H9 (cell line): ENCODE measurements at regions not wholly inside any gene's neighbourhood (a gene's known extent, or its start where the extent isn't known, plus 50 kb on each side); places are given as distances from the start of the nearest gene placed in this dataset.

Experiments
- DNase-seq: peaks from one replicate; pipeline ENCODE4 v3.0.0-alpha.2; 2017
- H2AFZ ChIP-seq: one replicate; pipeline ENCODE4 v1.6.1; 2013; ENCODE audit warnings: mild to moderate bottlenecking, low read length, control low read depth, moderate library complexity
- H2AK5ac ChIP-seq: 2 replicates; pipeline ENCODE4 v1.6.1; 2013; ENCODE audit warnings: low read length, control low read depth, mixed read lengths; ENCODE audit not compliant: insufficient read length
- H2BK120ac ChIP-seq: one replicate; pipeline ENCODE4 v1.6.1; 2013; ENCODE audit warnings: low read depth, mild to moderate bottlenecking, low read length, control low read depth, inconsistent platforms; ENCODE audit not compliant: poor library complexity, severe bottlenecking
- H2BK12ac ChIP-seq: 2 replicates; pipeline ENCODE4 v1.6.1; 2013; ENCODE audit warnings: low read length, control low read depth, mixed read lengths, low read depth; ENCODE audit not compliant: insufficient read length
- H2BK15ac ChIP-seq: 2 replicates; pipeline ENCODE4 v1.6.1; 2013; ENCODE audit warnings: low read depth, low read length, control low read depth
- H2BK20ac ChIP-seq: one replicate; pipeline ENCODE4 v1.6.1; 2013; ENCODE audit warnings: low read depth, mild to moderate bottlenecking, low read length, control low read depth, inconsistent platforms; ENCODE audit not compliant: poor library complexity, severe bottlenecking
- H2BK5ac ChIP-seq: 2 replicates; pipeline ENCODE4 v1.6.1; 2013; ENCODE audit warnings: low read length, control low read depth, mixed read lengths; ENCODE audit not compliant: insufficient read length
- H3K14ac ChIP-seq: 2 replicates; pipeline ENCODE4 v1.6.1; 2013; ENCODE audit warnings: low read length, control low read depth; ENCODE audit not compliant: insufficient read depth
- H3K18ac ChIP-seq: 2 replicates; pipeline ENCODE4 v1.6.1; 2013; ENCODE audit warnings: low read depth, mild to moderate bottlenecking, mixed read lengths, low read length, control low read depth; ENCODE audit not compliant: insufficient read length
- H3K23ac ChIP-seq: 2 replicates; pipeline ENCODE4 v1.6.1; 2013; ENCODE audit warnings: low read length, control low read depth, mixed read lengths, low read depth; ENCODE audit not compliant: insufficient read length
- H3K23me2 ChIP-seq: 2 replicates; pipeline ENCODE4 v1.6.1; 2013; ENCODE audit warnings: low read depth, mild to moderate bottlenecking, mixed read lengths, low read length, control low read depth; ENCODE audit not compliant: insufficient read length, poor library complexity, severe bottlenecking
- H3K27ac ChIP-seq: 2 replicates; pipeline ENCODE4 v1.5.1; 2013; ENCODE audit warnings: low read length, control low read depth, mixed read lengths, low read depth; ENCODE audit not compliant: insufficient read length
- H3K27me3 ChIP-seq: 2 replicates; pipeline ENCODE4 v1.6.1; 2013; ENCODE audit warnings: low read length, control low read depth, inconsistent platforms; ENCODE audit not compliant: insufficient read depth
- H3K4ac ChIP-seq: 2 replicates; pipeline ENCODE4 v1.6.1; 2013; ENCODE audit warnings: low read depth, mild to moderate bottlenecking, control low read depth, inconsistent platforms, low read length, moderate library complexity
- H3K4me1 ChIP-seq: 2 replicates; pipeline ENCODE4 v1.6.1; 2013; ENCODE audit warnings: low read length, control low read depth, inconsistent platforms; ENCODE audit not compliant: insufficient read depth
- H3K4me2 ChIP-seq: 2 replicates; pipeline ENCODE4 v1.6.1; 2013; ENCODE audit warnings: low read length, control low read depth, mixed read lengths; ENCODE audit not compliant: insufficient read length, insufficient read depth
- H3K56ac ChIP-seq: 2 replicates; pipeline ENCODE4 v1.6.1; 2013; ENCODE audit warnings: low read depth, mild to moderate bottlenecking, mixed read lengths, low read length, control low read depth; ENCODE audit not compliant: insufficient read length
- H3K79me1 ChIP-seq: 2 replicates; pipeline ENCODE4 v1.6.1; 2013; ENCODE audit warnings: low read depth, mild to moderate bottlenecking, moderate library complexity, low read length, control low read depth, inconsistent platforms; ENCODE audit not compliant: insufficient read depth, poor library complexity, severe bottlenecking
- H3K79me2 ChIP-seq: 2 replicates; pipeline ENCODE4 v1.6.1; 2013; ENCODE audit warnings: low read length, control low read depth, inconsistent platforms; ENCODE audit not compliant: insufficient read depth
- H3K9ac ChIP-seq: 2 replicates; pipeline ENCODE4 v1.6.1; 2013; ENCODE audit warnings: low read length, control low read depth, mixed read lengths; ENCODE audit not compliant: insufficient read length; ENCODE audit errors: extremely low read depth
- H3K9me3 ChIP-seq: one replicate; pipeline ENCODE4 v1.6.1; 2013; ENCODE audit warnings: low read depth, low read length, inconsistent platforms; ENCODE audit not compliant: control insufficient read depth
- H3T11ph ChIP-seq: one replicate; pipeline ENCODE4 v1.6.1; 2013; ENCODE audit warnings: mild to moderate bottlenecking, low read length, control low read depth, inconsistent platforms
- H4K20me1 ChIP-seq: one replicate; pipeline ENCODE4 v1.6.1; 2013; ENCODE audit not compliant: control insufficient read depth, insufficient read length, insufficient read depth
- H4K5ac ChIP-seq: 2 replicates; pipeline ENCODE4 v1.6.1; 2013; ENCODE audit warnings: low read depth, mild to moderate bottlenecking, mixed read lengths, low read length, control low read depth; ENCODE audit not compliant: insufficient read length
- H4K8ac ChIP-seq: replicated peaks from 2 replicates; pipeline ENCODE4 v1.6.1; 2013; ENCODE audit warnings: low read length, control low read depth, mixed read lengths, low read depth; ENCODE audit not compliant: insufficient read length
- H4K91ac ChIP-seq: 2 replicates; pipeline ENCODE4 v1.6.1; 2013; ENCODE audit warnings: low read depth, mild to moderate bottlenecking, moderate library complexity, mixed read lengths, low read length, control low read depth; ENCODE audit not compliant: insufficient read length
- H3K27ac Mint-ChIP-seq, 3 experiments: 2 replicates in 2 of 3; 3 replicates in 1 of 3; pipeline ENCODE4 v1.8.0; 2020 to 2021; ENCODE audit warnings: mixed read lengths in 3 of 3, mild to moderate bottlenecking in 1 of 3, moderate library complexity in 1 of 3
- H3K27me3 Mint-ChIP-seq: 2 replicates; pipeline ENCODE4 v1.8.0; 2021; ENCODE audit warnings: low read depth, mild to moderate bottlenecking, moderate library complexity, mixed read lengths
- H3K36me3 Mint-ChIP-seq, 3 experiments: 2 replicates in 2 of 3; 3 replicates in 1 of 3; pipeline ENCODE4 v1.8.0; 2020 to 2021; ENCODE audit warnings: low read depth in 3 of 3, mixed read lengths in 3 of 3; ENCODE audit not compliant: insufficient read depth in 1 of 3
- H3K4me1 Mint-ChIP-seq, 2 experiments: 2 replicates each; pipeline ENCODE4 v1.8.0; 2020; ENCODE audit warnings: mixed read lengths in 2 of 2
- H3K4me3 Mint-ChIP-seq, 2 experiments: 2 replicates in 1 of 2; 3 replicates in 1 of 2; pipeline ENCODE4 v1.8.0; 2020 to 2021; ENCODE audit warnings: mild to moderate bottlenecking in 2 of 2, mixed read lengths in 2 of 2, moderate library complexity in 1 of 2
- H3K9me3 Mint-ChIP-seq, 2 experiments: 2 replicates in 1 of 2; 3 replicates in 1 of 2; pipeline ENCODE4 v1.8.0; 2020; ENCODE audit warnings: mild to moderate bottlenecking in 2 of 2, mixed read lengths in 2 of 2, moderate library complexity in 1 of 2
- CTCF ChIP-seq: fragments of 200-600 bp; sonication (generic); conservative IDR thresholded peaks from 3 replicates; pipeline ENCODE4 v1.8.0; 2021; ENCODE audit warnings: antibody characterized with exemption, mild to moderate bottlenecking
- WGBS: extraction: QIAGEN DNeasy Blood & Tissue Kit; methylation state at CpG from one replicate; pipeline ENCODE4 v1.1.7; 2013; ENCODE audit warnings: missing lambda C conversion rate, low lambda C conversion rate, mixed read lengths; ENCODE audit not compliant: insufficient read length; ENCODE audit errors: extremely low coverage; 5-methylcytosine and 5-hydroxymethylcytosine counted together

- Histone ChIP-seq H3K9ac (no peak overlapping the region), H4K5ac (no peak overlapping the region), H3K56ac (no peak overlapping the region), H3K4me2 (no peak overlapping the region), H3K4ac (no peak overlapping the region), H3K27ac (no peak overlapping the region), H3K4me1 (peaks cover 6% of the 10 kb centered on the region; the same call in 1 of the 2 replicates), H2BK5ac (no peak overlapping the region), H2BK120ac (no peak overlapping the region), H3K79me1 (no peaks in the 10 kb centered on the region), H3K9me3 (no peaks in the 10 kb centered on the region), H2BK15ac (no peak overlapping the region), H2BK20ac (no peak overlapping the region), H4K8ac (no peak overlapping the region), H3K18ac (no peak overlapping the region), H2AK5ac (no peak overlapping the region), H4K20me1 (peaks cover 3% of the 10 kb centered on the region), H4K91ac (no peak overlapping the region), H3K14ac (no peak overlapping the region), H3T11ph (no peak overlapping the region), H3K23me2 (no peaks in the 10 kb centered on the region), H3K23ac (no peak overlapping the region), H3K27me3 (no peaks in the 10 kb centered on the region), H2BK12ac (no peak overlapping the region), H3K79me2 (no peaks in the 10 kb centered on the region), H2AFZ (no peak overlapping the region)
- H3K4me1 Mint-ChIP-seq = peaks cover 50 to 59% of the 10 kb centered on the region in 2 experiments
- peaks cover 2% of the 10 kb centered on the region for H3K27me3 Mint-ChIP-seq
- no peak for DNase-seq
- no peak overlapping the region; a peak in 1 of 5 replicates for H3K4me3 Mint-ChIP-seq
- no peak for TF ChIP-seq CTCF
- H3K9me3 Mint-ChIP-seq = no peaks in the 10 kb centered on the region; a peak in 1 of 5 replicates
- no CpG with 5 or more reads among the region's 4 CpGs for WGBS
- H3K36me3 Mint-ChIP-seq = peaks cover 0 to 5% (median 0%) of the 10 kb centered on the region in 3 experiments; a peak in 2 of 7 replicates
- H3K27ac Mint-ChIP-seq = no peak overlapping the region; a peak in 2 of 7 replicates
Measured at GRCh38 chr12:5203720-5204119, 160.0 kb downstream of the KCNA5 start.
